IMR-90 (cell line): ENCODE measurements at regions not wholly inside any gene's neighbourhood (a gene's known extent, or its start where the extent isn't known, plus 50 kb on each side); places are given as distances from the start of the nearest gene placed in this dataset.
A peak's percentile ranks its signal among the peaks of the same experiment; 100 is the strongest.

Source experiments
- ATAC-seq: fragments of 200-7000 bp; cut with Tn5 transposase; 2 replicates; pipeline ENCODE4 v1.9.1; 2020; ENCODE audit warnings: low read depth, mild to moderate bottlenecking, moderate library complexity
- BruUV-seq: library from RNA; stranded (reverse); fragments of 400-500 nt; replicated peaks from 2 replicates; lab custom pipeline; 2021; lab: Mats Ljungman, UMichigan
- CTCF ChIA-PET: fragments of 300-600 bp; formaldehyde crosslinking; extraction: SDS; loops from one replicate; lab custom pipeline; 2021; ENCODE audit warnings: antibody characterized with exemption; lab: Yijun Ruan, JAX
- POLR2A ChIA-PET: fragments of 300-600 bp; sonication (Branson Sonifier 250); formaldehyde crosslinking; loops from one replicate; lab custom pipeline; 2022; ENCODE audit warnings: antibody characterized with exemption; ENCODE audit not compliant: unreplicated experiment; lab: Charles Lee
- DNase-seq: peaks from one replicate; pipeline ENCODE4 v3.0.0; 2013
- H2AFZ ChIP-seq: replicated peaks from 2 replicates; pipeline ENCODE3; 2013; ENCODE audit warnings: low read length, mild to moderate bottlenecking; ENCODE audit not compliant: poor library complexity
- H2AK5ac ChIP-seq: 2 replicates; pipeline ENCODE4 v1.6.1; 2013; ENCODE audit warnings: low read depth, low read length, inconsistent platforms
- H2AK9ac ChIP-seq: replicated peaks from 2 replicates; pipeline ENCODE3; 2013; ENCODE audit warnings: mild to moderate bottlenecking, low read depth, low read length, moderate library complexity; ENCODE audit not compliant: poor library complexity
- H2BK120ac ChIP-seq: 2 replicates; pipeline ENCODE4 v1.6.1; 2013; ENCODE audit warnings: low read depth, low read length, inconsistent platforms
- H2BK15ac ChIP-seq: 3 replicates; pipeline ENCODE4 v1.6.1; 2013; ENCODE audit warnings: low read depth, low read length, inconsistent platforms
- H2BK20ac ChIP-seq: 2 replicates; pipeline ENCODE4 v1.6.1; 2013; ENCODE audit warnings: low read depth, mild to moderate bottlenecking, inconsistent platforms, low read length, moderate library complexity
- H2BK5ac ChIP-seq: 2 replicates; pipeline ENCODE4 v1.6.1; 2013; ENCODE audit warnings: mild to moderate bottlenecking, low read depth, low read length, inconsistent platforms; ENCODE audit not compliant: poor library complexity, severe bottlenecking
- H3K14ac ChIP-seq: replicated peaks from 2 replicates; pipeline ENCODE4 v1.6.1; 2013; ENCODE audit warnings: low read depth, low read length, inconsistent platforms
- H3K18ac ChIP-seq: 2 replicates; pipeline ENCODE4 v1.6.1; 2013; ENCODE audit warnings: low read depth, low read length, control low read depth
- H3K23ac ChIP-seq: 2 replicates; pipeline ENCODE4 v1.6.1; 2013; ENCODE audit warnings: low read depth, low read length, inconsistent platforms
- H3K27ac ChIP-seq: 2 replicates; pipeline ENCODE4 v1.5.1; 2013; ENCODE audit warnings: mild to moderate bottlenecking, control low read depth, low read length; ENCODE audit not compliant: insufficient read depth
- H3K27me3 ChIP-seq: 2 replicates; pipeline ENCODE4 v1.6.1; 2013; ENCODE audit warnings: low read length; ENCODE audit not compliant: control insufficient read depth, insufficient read depth
- H3K36me3 ChIP-seq: 2 replicates; pipeline ENCODE4 v1.6.1; 2013; ENCODE audit warnings: low read length, mixed read lengths; ENCODE audit not compliant: control insufficient read depth, insufficient read depth
- H3K4ac ChIP-seq: 2 replicates; pipeline ENCODE4 v1.6.1; 2013; ENCODE audit warnings: low read depth, low read length, inconsistent platforms
- H3K4me1 ChIP-seq: 2 replicates; pipeline ENCODE4 v1.6.1; 2013; ENCODE audit warnings: low read length, mixed read lengths; ENCODE audit not compliant: control insufficient read depth, insufficient read depth
- H3K4me2 ChIP-seq: 2 replicates; pipeline ENCODE4 v1.6.1; 2013; ENCODE audit warnings: low read depth, mild to moderate bottlenecking, control low read depth, low read length, moderate library complexity
- H3K4me3 ChIP-seq: 2 replicates; pipeline ENCODE4 v1.5.1; 2013; ENCODE audit warnings: low read depth, mild to moderate bottlenecking, control low read depth, low read length, moderate library complexity; ENCODE audit not compliant: insufficient read depth
- H3K56ac ChIP-seq: 2 replicates; pipeline ENCODE4 v1.6.1; 2013; ENCODE audit warnings: low read length, inconsistent platforms; ENCODE audit not compliant: insufficient read depth; ENCODE audit errors: extremely low read depth
- H3K79me1 ChIP-seq, 2 experiments: 2 replicates each; pipeline ENCODE4 v1.6.1; 2013; ENCODE audit warnings: low read length in 2 of 2, inconsistent platforms in 1 of 2, low read depth in 1 of 2
- H3K9ac ChIP-seq: 2 replicates; pipeline ENCODE4 v1.6.1; 2013; ENCODE audit warnings: low read depth, low read length, control low read depth
- H3K9me1 ChIP-seq: 2 replicates; pipeline ENCODE4 v1.6.1; 2013; ENCODE audit warnings: low read length, inconsistent platforms; ENCODE audit not compliant: insufficient read depth
- H3K9me3 ChIP-seq: 2 replicates; pipeline ENCODE4 v1.6.1; 2013; ENCODE audit warnings: low read length; ENCODE audit not compliant: control insufficient read depth, insufficient read depth
- H4K20me1 ChIP-seq: 2 replicates; pipeline ENCODE4 v1.6.1; 2013; ENCODE audit warnings: low read length, inconsistent platforms; ENCODE audit not compliant: insufficient read depth
- H4K5ac ChIP-seq: 2 replicates; pipeline ENCODE4 v1.6.1; 2013; ENCODE audit warnings: mild to moderate bottlenecking, low read depth, low read length, control low read depth
- H4K8ac ChIP-seq, 2 experiments: 2 replicates each; pipeline ENCODE4 v1.6.1; 2013; ENCODE audit warnings: low read depth in 2 of 2, low read length in 2 of 2, control low read depth in 1 of 2, inconsistent platforms in 1 of 2
- H4K91ac ChIP-seq: 2 replicates; pipeline ENCODE4 v1.6.1; 2013; ENCODE audit warnings: low read depth, low read length, inconsistent platforms; ENCODE audit not compliant: insufficient read depth
- BHLHE40 ChIP-seq: fragments of 150-350 bp; IDR thresholded peaks from 2 replicates; pipeline ENCODE4 v1.6.1; 2016; ENCODE audit warnings: mild to moderate bottlenecking, low read depth, low read length
- CEBPB ChIP-seq: IDR thresholded peaks from 2 replicates; pipeline ENCODE4 v1.6.1; 2012; ENCODE audit warnings: low read depth, low read length, improper control_type of control experiment
- CHD1 ChIP-seq: IDR thresholded peaks from 2 replicates; pipeline ENCODE4 v1.6.1; 2012; ENCODE audit warnings: low read depth, low read length, improper control_type of control experiment
- CTCF ChIP-seq: conservative IDR thresholded peaks from 2 replicates; pipeline ENCODE4 v1.5.1; 2012; ENCODE audit warnings: mild to moderate bottlenecking, low read depth, low read length, improper control_type of control experiment
- ELK1 ChIP-seq: fragments of 150-350 bp; IDR thresholded peaks from 2 replicates; pipeline ENCODE4 v1.6.1; 2016; ENCODE audit warnings: low read depth, mild to moderate bottlenecking, low read length, moderate library complexity, borderline replicate concordance
- FOS ChIP-seq: fragments of 150-350 bp; IDR thresholded peaks from 2 replicates; pipeline ENCODE4 v1.6.1; 2016; ENCODE audit warnings: low read depth, low read length
- MAFK ChIP-seq: IDR thresholded peaks from 2 replicates; pipeline ENCODE4 v1.6.1; 2012; ENCODE audit warnings: low read depth, low read length, improper control_type of control experiment
- MAZ ChIP-seq: IDR thresholded peaks from 2 replicates; pipeline ENCODE4 v1.6.1; 2012; ENCODE audit warnings: low read depth, mild to moderate bottlenecking, low read length, improper control_type of control experiment, moderate library complexity, borderline replicate concordance
- MXI1 ChIP-seq: IDR thresholded peaks from 2 replicates; pipeline ENCODE4 v1.6.1; 2012; ENCODE audit warnings: low read depth, mild to moderate bottlenecking, low read length, moderate library complexity, borderline replicate concordance
- NFE2L2 ChIP-seq: fragments of 150-350 bp; IDR thresholded peaks from 2 replicates; pipeline ENCODE4 v1.6.1; 2016; ENCODE audit warnings: low read depth, mild to moderate bottlenecking, low read length
- POLR2A ChIP-seq: IDR thresholded peaks from 2 replicates; pipeline ENCODE4 v1.6.1; 2012; ENCODE audit warnings: mild to moderate bottlenecking, low read depth, low read length
- RAD21 ChIP-seq: IDR thresholded peaks from 2 replicates; pipeline ENCODE4 v1.6.1; 2012; ENCODE audit warnings: low read length, improper control_type of control experiment
- RCOR1 ChIP-seq: IDR thresholded peaks from 2 replicates; pipeline ENCODE4 v1.6.1; 2012; ENCODE audit warnings: mild to moderate bottlenecking, low read length, improper control_type of control experiment; ENCODE audit not compliant: insufficient replicate concordance
- RFX5 ChIP-seq: IDR thresholded peaks from 2 replicates; pipeline ENCODE4 v1.8.0; 2012; ENCODE audit warnings: low read depth, mild to moderate bottlenecking, low read length, moderate library complexity
- SMC3 ChIP-seq: fragments of 150-350 bp; IDR thresholded peaks from 2 replicates; pipeline ENCODE4 v1.6.1; 2016; ENCODE audit warnings: low read depth, mild to moderate bottlenecking, antibody characterized with exemption, low read length, moderate library complexity
- USF2 ChIP-seq: fragments of 150-350 bp; IDR thresholded peaks from 2 replicates; pipeline ENCODE4 v1.6.1; 2017; ENCODE audit warnings: mild to moderate bottlenecking, antibody characterized with exemption, low read length, low read depth
- WGBS, 2 experiments: methylation state at CpG; one replicate each; pipeline versions ENCODE4 v1.1.5 to v1.1.7; 2013; ENCODE audit warnings: missing lambda C conversion rate in 2 of 2; ENCODE audit not compliant: insufficient read length in 1 of 2; ENCODE audit errors: extremely low coverage in 2 of 2; 5-methylcytosine and 5-hydroxymethylcytosine counted together
- dilution Hi-C: fragments of 300-500 bp; cut with HindIII; formaldehyde crosslinking; loops from one replicate; pipeline ENCODE4 v1.14.3; 2018; ENCODE audit warnings: low sequenced_read_pairs; ENCODE audit not compliant: unreplicated experiment
- in situ Hi-C: fragments of 300-500 bp; cut with MboI; formaldehyde crosslinking; loops from 3 replicates; pipeline ENCODE4 v1.14.3; 2019; ENCODE audit warnings: low sequenced_read_pairs, inconsistent platforms, mixed read lengths
- intact Hi-C: fragments of 100-400 bp; cut with micrococcal nuclease; formaldehyde crosslinking; loops from 2 replicates; pipeline ENCODE4 v1.10.0; 2022

GRCh38 chrX:42247241-42247640 is 323.9 kb upstream of the CASK start:
- ATAC-seq (no peak), DNase-seq (peak; percentile 8)
- no peak overlapping the region for H2BK20ac ChIP-seq
- no peak overlapping the region for H2BK15ac ChIP-seq
- no peak overlapping the region for H3K9ac ChIP-seq
- H3K27me3 ChIP-seq, result peaks cover 3% of the 10 kb centered on the region
- H3K9me1 ChIP-seq, result no peaks in the 10 kb centered on the region
- intact Hi-C loops (no loop called here), dilution Hi-C loops (no loop called here), in situ Hi-C loops (no loop called here)
- POLR2A ChIA-PET, result no interaction called here
- no peak overlapping the region for H3K27ac ChIP-seq
- BruUV-seq, result no TSS peak
- H2AFZ ChIP-seq, result no peak overlapping the region
- no peak overlapping the region for H2AK5ac ChIP-seq
- no peak overlapping the region for H2BK5ac ChIP-seq
- no peak overlapping the region for H3K14ac ChIP-seq
- CTCF ChIA-PET, result no interaction called here
- H3K4me3 ChIP-seq, result no peak overlapping the region
- no CpG with 5 or more reads among the region's 6 CpGs for WGBS, 2 experiments
- H2AK9ac ChIP-seq, result no peak overlapping the region
- no peak overlapping the region for H3K18ac ChIP-seq
- no peak overlapping the region for H4K8ac ChIP-seq
- H3K56ac ChIP-seq, result no peak overlapping the region
- no peak overlapping the region for H3K23ac ChIP-seq
- H3K4me1 ChIP-seq, result no peaks in the 10 kb centered on the region
- no peak overlapping the region for H4K91ac ChIP-seq
- H4K20me1 ChIP-seq, result no peaks in the 10 kb centered on the region
- no peaks in the 10 kb centered on the region for H3K79me1 ChIP-seq
- H3K4me2 ChIP-seq, result no peak overlapping the region
- H4K5ac ChIP-seq, result no peak overlapping the region; the same call in 1 of the 2 replicates
- H3K36me3 ChIP-seq, result no peaks in the 10 kb centered on the region
- H2BK120ac ChIP-seq, result no peak overlapping the region
- no peak overlapping the region for H3K4ac ChIP-seq
- TF ChIP-seq MXI1 (no peak), RAD21 (no peak), CTCF (no peak), RCOR1 (no peak), CEBPB (no peak), CHD1 (no peak), ELK1 (no peak), POLR2A (no peak), SMC3 (no peak), NFE2L2 (no peak), USF2 (no peak), MAFK (no peak), BHLHE40 (no peak), FOS (no peak), RFX5 (no peak), MAZ (no peak)
- H3K9me3 ChIP-seq, result no peaks in the 10 kb centered on the region
